ENCODE measurements at regions not wholly inside any gene's neighbourhood (a gene's known extent, or its start where the extent isn't known, plus 50 kb on each side); places are given as distances from the start of the nearest gene placed in this dataset.

DNA sequence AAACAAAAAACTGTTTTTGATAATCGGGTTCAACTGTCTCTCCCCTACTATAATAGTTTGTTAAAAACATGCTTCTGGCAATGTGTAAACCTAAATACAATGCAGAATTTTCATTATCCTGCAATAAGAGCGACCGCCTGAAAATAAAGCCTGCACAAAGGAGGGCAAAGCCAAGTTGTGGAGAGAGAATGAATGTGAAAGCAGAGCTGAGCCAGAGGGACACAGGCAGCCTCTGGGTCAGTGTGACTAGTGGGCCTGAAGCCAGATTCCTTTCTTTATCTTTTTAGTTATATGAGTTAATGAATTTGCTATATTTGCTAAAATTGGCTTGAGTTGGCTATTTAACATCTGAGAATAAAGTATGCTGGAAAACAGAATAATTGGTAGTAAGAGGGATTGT is 615.2 kb downstream of the PLA2G4A start:
- TF ChIP-seq CTCF (IDR thresholded peaks at IDR 0.05; ENCODE audit: extremely low read depth, low read depth, low read length), result no peak

DNA sequence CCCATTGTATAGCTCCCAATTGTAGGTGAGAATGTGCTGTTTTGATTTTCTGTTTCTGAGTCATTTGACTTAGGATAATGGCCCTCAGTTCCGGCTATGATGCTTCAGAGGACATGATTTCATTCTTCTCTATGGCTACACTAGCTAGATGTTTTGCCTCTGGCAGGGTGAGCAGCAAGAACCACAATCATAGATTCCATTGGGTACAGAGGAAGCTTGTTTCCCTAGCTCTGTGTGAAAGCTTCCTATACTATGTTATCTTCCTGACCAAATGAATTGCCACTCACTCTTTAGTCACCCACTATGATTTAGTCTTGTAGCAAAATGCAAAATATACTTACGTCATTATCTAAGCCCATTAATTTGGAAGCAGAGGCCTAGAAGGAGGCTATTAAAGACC is 616.3 kb downstream of the PLA2G4A start:
- H3K36me3 ChIP-seq (ENCODE audit: insufficient read depth, low read length), result no peaks in the 10 kb centered on the region
- no peaks in the 10 kb centered on the region for H3K4me1 ChIP-seq (ENCODE audit: insufficient read depth, low read length)
- H4K20me1 ChIP-seq (ENCODE audit: insufficient read depth, low read length), result no peaks in the 10 kb centered on the region
- H3K79me2 ChIP-seq (ENCODE audit: insufficient read depth, low read length), result no peaks in the 10 kb centered on the region
- DNase-seq (ENCODE audit: insufficient read length, low spot score, missing footprints), result no peak
- no peak for TF ChIP-seq CTCF (IDR thresholded peaks at IDR 0.05; ENCODE audit: extremely low read depth, low read depth, low read length)
- H2AFZ ChIP-seq (ENCODE audit: low read length), result no peak overlapping the region
- no peak overlapping the region for H3K27ac ChIP-seq (ENCODE audit: low read depth, low read length)
- H3K9me3 ChIP-seq (ENCODE audit: low read depth, low read length), result no peaks in the 10 kb centered on the region
- H3K4me2 ChIP-seq (ENCODE audit: insufficient read depth, low read length), result no peak overlapping the region
- H3K4me3 ChIP-seq (ENCODE audit: insufficient read depth, low read length), result no peak overlapping the region
- no peaks in the 10 kb centered on the region for H3K27me3 ChIP-seq (ENCODE audit: insufficient read depth, low read length)

More for the DNA sequence above, 615.2 kb downstream of the PLA2G4A start:
- DNase-seq (ENCODE audit: insufficient read length, low spot score, missing footprints), result no peak
- H3K4me3 ChIP-seq (ENCODE audit: insufficient read depth, low read length), result no peak overlapping the region
- no peaks in the 10 kb centered on the region for H3K79me2 ChIP-seq (ENCODE audit: insufficient read depth, low read length)
- H2AFZ ChIP-seq (ENCODE audit: low read length), result no peak overlapping the region
- H3K9me3 ChIP-seq (ENCODE audit: low read depth, low read length), result no peaks in the 10 kb centered on the region
- no peaks in the 10 kb centered on the region for H3K4me1 ChIP-seq (ENCODE audit: insufficient read depth, low read length)
- H4K20me1 ChIP-seq (ENCODE audit: insufficient read depth, low read length), result no peaks in the 10 kb centered on the region
- H3K36me3 ChIP-seq (ENCODE audit: insufficient read depth, low read length), result no peaks in the 10 kb centered on the region
- no peaks in the 10 kb centered on the region for H3K27me3 ChIP-seq (ENCODE audit: insufficient read depth, low read length)
- H3K27ac ChIP-seq (ENCODE audit: low read depth, low read length), result no peak overlapping the region
- H3K4me2 ChIP-seq (ENCODE audit: insufficient read depth, low read length), result no peak overlapping the region

- H4K20me1 ChIP-seq (ENCODE audit: insufficient read depth, low read length), result no peaks in the 10 kb centered on the region
- no peak for DNase-seq (ENCODE audit: insufficient read length, low spot score, missing footprints)
- no peak overlapping the region for H3K4me2 ChIP-seq (ENCODE audit: insufficient read depth, low read length)
- H3K9me3 ChIP-seq (ENCODE audit: low read depth, low read length), result no peaks in the 10 kb centered on the region
- no peaks in the 10 kb centered on the region for H3K36me3 ChIP-seq (ENCODE audit: insufficient read depth, low read length)
- H3K27ac ChIP-seq (ENCODE audit: low read depth, low read length), result no peak overlapping the region
- H3K27me3 ChIP-seq (ENCODE audit: insufficient read depth, low read length), result no peaks in the 10 kb centered on the region
- no peaks in the 10 kb centered on the region for H3K79me2 ChIP-seq (ENCODE audit: insufficient read depth, low read length)
- TF ChIP-seq CTCF (IDR thresholded peaks at IDR 0.05; ENCODE audit: extremely low read depth, low read depth, low read length), result no peak
- H3K4me1 ChIP-seq (ENCODE audit: insufficient read depth, low read length), result no peaks in the 10 kb centered on the region
- H3K4me3 ChIP-seq (ENCODE audit: insufficient read depth, low read length), result no peak overlapping the region
- no peak overlapping the region for H2AFZ ChIP-seq (ENCODE audit: low read length)
These were observed 622.5 kb downstream of the PLA2G4A start for GRCh38 chr1:187451238-187451637.

DNA sequence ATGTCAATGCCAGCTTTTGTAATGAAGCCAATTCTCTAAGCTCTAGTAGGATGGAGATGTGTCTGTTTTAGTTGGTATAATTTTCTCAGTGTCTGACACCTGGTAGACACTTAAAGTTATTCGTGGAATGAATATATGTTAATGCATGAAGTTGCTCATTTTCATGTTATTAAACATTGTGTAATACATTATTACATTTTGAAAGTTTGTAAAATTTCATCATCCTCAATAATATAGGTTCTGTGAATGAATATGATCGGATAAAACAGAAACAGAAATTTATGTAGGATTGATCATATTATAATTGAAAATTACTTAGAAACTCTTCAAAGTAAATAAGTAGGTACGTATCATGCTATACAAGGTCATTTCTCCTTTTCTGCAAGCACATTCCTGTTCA is 625.3 kb downstream of the PLA2G4A start:
- H3K27me3 ChIP-seq (ENCODE audit: insufficient read depth, low read length), result no peaks in the 10 kb centered on the region
- H3K4me3 ChIP-seq (ENCODE audit: insufficient read depth, low read length), result no peak overlapping the region
- no peaks in the 10 kb centered on the region for H3K9me3 ChIP-seq (ENCODE audit: low read depth, low read length)
- no peaks in the 10 kb centered on the region for H3K36me3 ChIP-seq (ENCODE audit: insufficient read depth, low read length)
- H4K20me1 ChIP-seq (ENCODE audit: insufficient read depth, low read length), result no peaks in the 10 kb centered on the region
- H3K79me2 ChIP-seq (ENCODE audit: insufficient read depth, low read length), result no peaks in the 10 kb centered on the region
- no peak overlapping the region for H3K4me2 ChIP-seq (ENCODE audit: insufficient read depth, low read length)
- H3K4me1 ChIP-seq (ENCODE audit: insufficient read depth, low read length), result no peaks in the 10 kb centered on the region
- no peak for TF ChIP-seq CTCF (IDR thresholded peaks at IDR 0.05; ENCODE audit: extremely low read depth, low read depth, low read length)
- no peak for DNase-seq (ENCODE audit: insufficient read length, low spot score, missing footprints)
- H3K27ac ChIP-seq (ENCODE audit: low read depth, low read length), result no peak overlapping the region
- H2AFZ ChIP-seq (ENCODE audit: low read length), result no peak overlapping the region
